ENCODE measurements at regions not wholly inside any gene's neighbourhood (a gene's known extent, or its start where the extent isn't known, plus 50 kb on each side); places are given as distances from the start of the nearest gene placed in this dataset.

DNA sequence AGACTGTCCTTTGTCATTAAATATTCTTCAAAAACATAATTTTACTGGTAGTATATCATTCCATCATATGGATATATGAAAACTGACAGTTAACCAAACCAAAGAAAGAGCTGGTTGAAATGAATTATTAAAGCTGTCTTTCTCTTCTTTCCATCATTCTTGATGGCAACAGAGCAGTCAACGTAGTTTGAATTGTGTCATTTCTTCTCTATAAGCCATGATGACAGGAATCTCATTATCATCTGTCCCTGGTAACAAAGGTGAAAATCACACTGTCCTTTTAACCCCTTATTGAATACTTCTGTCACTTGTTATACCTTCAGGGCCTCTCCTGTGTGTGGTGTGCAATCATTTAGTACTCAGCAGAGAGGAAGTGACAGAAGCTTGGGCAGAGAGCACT is 197.0 kb upstream of the SLITRK2 start:
- no peaks in the 10 kb centered on the region for H3K9me3 ChIP-seq (ENCODE audit: control insufficient read depth in 2 of 3, insufficient read depth in 1 of 3, low read length in 3 of 3)
- no peaks in the 10 kb centered on the region for H3K4me1 ChIP-seq (ENCODE audit: control insufficient read depth in 2 of 3, insufficient read depth in 2 of 3, low read depth in 1 of 3, low read length in 3 of 3)
- DNase-seq (no peak), FAIRE-seq (no peak)
- no peaks in the 10 kb centered on the region for H3K27me3 ChIP-seq (ENCODE audit: control insufficient read depth, insufficient read depth, low read length)
- no peak overlapping the region for H3K4me3 ChIP-seq (ENCODE audit: low read length in 3 of 3)
- H3K9ac ChIP-seq (ENCODE audit: low read length in 3 of 3), result no peak overlapping the region
- intact Hi-C loops (cut with DNase I), result no loop called here
- TF ChIP-seq, protein P1, sequence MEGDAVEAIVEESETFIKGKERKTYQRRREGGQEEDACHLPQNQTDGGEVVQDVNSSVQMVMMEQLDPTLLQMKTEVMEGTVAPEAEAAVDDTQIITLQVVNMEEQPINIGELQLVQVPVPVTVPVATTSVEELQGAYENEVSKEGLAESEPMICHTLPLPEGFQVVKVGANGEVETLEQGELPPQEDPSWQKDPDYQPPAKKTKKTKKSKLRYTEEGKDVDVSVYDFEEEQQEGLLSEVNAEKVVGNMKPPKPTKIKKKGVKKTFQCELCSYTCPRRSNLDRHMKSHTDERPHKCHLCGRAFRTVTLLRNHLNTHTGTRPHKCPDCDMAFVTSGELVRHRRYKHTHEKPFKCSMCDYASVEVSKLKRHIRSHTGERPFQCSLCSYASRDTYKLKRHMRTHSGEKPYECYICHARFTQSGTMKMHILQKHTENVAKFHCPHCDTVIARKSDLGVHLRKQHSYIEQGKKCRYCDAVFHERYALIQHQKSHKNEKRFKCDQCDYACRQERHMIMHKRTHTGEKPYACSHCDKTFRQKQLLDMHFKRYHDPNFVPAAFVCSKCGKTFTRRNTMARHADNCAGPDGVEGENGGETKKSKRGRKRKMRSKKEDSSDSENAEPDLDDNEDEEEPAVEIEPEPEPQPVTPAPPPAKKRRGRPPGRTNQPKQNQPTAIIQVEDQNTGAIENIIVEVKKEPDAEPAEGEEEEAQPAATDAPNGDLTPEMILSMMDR (IDR thresholded peaks at IDR 0.05; ENCODE audit: borderline replicate concordance, extremely low read depth, insufficient read depth), result no peak
- no peaks in the 10 kb centered on the region for H3K36me3 ChIP-seq (ENCODE audit: control insufficient read depth in 2 of 3, insufficient read depth in 3 of 3, low read length in 3 of 3)
- no peak overlapping the region for H3K27ac ChIP-seq (ENCODE audit: low read depth in 2 of 2, low read length in 2 of 2)

DNA sequence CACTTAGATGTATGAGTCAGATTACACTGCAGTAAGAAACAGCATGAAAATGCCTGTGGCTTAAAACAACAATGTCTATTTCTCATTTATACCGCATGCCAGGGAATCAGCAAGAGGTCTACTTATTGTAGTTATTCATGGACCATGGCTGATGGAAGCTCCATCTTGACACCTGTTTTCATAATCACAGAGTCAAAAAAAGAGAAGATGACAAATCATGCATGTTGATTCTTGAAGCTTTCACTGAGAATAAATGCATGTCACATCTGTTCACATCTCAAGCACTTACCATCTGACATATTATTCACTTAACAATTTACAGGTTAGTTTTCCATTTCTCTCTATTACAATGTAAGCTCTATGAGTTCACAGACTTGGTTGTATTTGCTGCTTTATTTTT is 194.2 kb upstream of the SLITRK2 start:
- FAIRE-seq, result no peak
- no peak overlapping the region for H3K9ac ChIP-seq (ENCODE audit: low read length in 3 of 3)
- DNase-seq, result no peak
- TF ChIP-seq, protein P1 (IDR thresholded peaks at IDR 0.05; ENCODE audit: borderline replicate concordance, extremely low read depth, insufficient read depth), result no peak
- H3K4me3 ChIP-seq (ENCODE audit: low read length in 3 of 3), result no peak overlapping the region
- no peak overlapping the region for H3K27ac ChIP-seq (ENCODE audit: low read depth in 2 of 2, low read length in 2 of 2)
- intact Hi-C loops (cut with DNase I), result no loop called here
- H3K36me3 ChIP-seq (ENCODE audit: control insufficient read depth in 2 of 3, insufficient read depth in 3 of 3, low read length in 3 of 3), result no peaks in the 10 kb centered on the region
- no peaks in the 10 kb centered on the region for H3K4me1 ChIP-seq (ENCODE audit: control insufficient read depth in 2 of 3, insufficient read depth in 2 of 3, low read depth in 1 of 3, low read length in 3 of 3)
- H3K27me3 ChIP-seq (ENCODE audit: control insufficient read depth, insufficient read depth, low read length), result no peaks in the 10 kb centered on the region
- no peaks in the 10 kb centered on the region for H3K9me3 ChIP-seq (ENCODE audit: control insufficient read depth in 2 of 3, insufficient read depth in 1 of 3, low read length in 3 of 3)

DNA sequence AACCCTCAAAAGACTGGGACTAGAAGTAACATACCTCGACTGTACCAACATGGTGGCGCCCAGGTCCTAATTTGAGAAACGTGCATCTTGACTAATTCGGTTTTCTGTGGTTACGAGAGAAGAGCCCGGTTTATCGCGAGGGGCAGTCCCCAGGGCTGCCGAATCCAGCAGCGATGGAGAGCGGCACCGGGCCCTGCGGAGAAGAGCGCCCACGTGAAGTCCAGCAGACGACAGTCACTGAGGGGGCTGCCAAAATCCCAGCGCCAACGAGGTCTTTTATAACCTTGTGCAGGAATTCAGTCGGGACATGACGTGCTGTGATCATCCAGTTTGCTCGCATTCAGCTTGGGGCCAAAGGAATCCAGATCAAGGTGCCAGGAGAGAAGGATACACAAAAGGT is 187.5 kb upstream of the SLITRK2 start:
- FAIRE-seq, result no peak
- TF ChIP-seq, protein P1 (IDR thresholded peaks at IDR 0.05; ENCODE audit: borderline replicate concordance, extremely low read depth, insufficient read depth), result no peak
- Histone ChIP-seq H3K36me3 (ENCODE audit: control insufficient read depth in 2 of 3, insufficient read depth in 3 of 3, low read length in 3 of 3) (no peaks in the 10 kb centered on the region), H3K27me3 (ENCODE audit: control insufficient read depth, insufficient read depth, low read length) (no peaks in the 10 kb centered on the region), H3K4me3 (ENCODE audit: low read length in 3 of 3) (no peak overlapping the region), H3K4me1 (ENCODE audit: control insufficient read depth in 2 of 3, insufficient read depth in 2 of 3, low read depth in 1 of 3, low read length in 3 of 3) (no peaks in the 10 kb centered on the region), H3K9me3 (ENCODE audit: control insufficient read depth in 2 of 3, insufficient read depth in 1 of 3, low read length in 3 of 3) (no peaks in the 10 kb centered on the region), H3K27ac (ENCODE audit: low read depth in 2 of 2, low read length in 2 of 2) (no peak overlapping the region), H3K9ac (ENCODE audit: low read length in 3 of 3) (no peak overlapping the region)
- intact Hi-C loops (cut with DNase I), result no loop called here
- DNase-seq, result no peak

DNA sequence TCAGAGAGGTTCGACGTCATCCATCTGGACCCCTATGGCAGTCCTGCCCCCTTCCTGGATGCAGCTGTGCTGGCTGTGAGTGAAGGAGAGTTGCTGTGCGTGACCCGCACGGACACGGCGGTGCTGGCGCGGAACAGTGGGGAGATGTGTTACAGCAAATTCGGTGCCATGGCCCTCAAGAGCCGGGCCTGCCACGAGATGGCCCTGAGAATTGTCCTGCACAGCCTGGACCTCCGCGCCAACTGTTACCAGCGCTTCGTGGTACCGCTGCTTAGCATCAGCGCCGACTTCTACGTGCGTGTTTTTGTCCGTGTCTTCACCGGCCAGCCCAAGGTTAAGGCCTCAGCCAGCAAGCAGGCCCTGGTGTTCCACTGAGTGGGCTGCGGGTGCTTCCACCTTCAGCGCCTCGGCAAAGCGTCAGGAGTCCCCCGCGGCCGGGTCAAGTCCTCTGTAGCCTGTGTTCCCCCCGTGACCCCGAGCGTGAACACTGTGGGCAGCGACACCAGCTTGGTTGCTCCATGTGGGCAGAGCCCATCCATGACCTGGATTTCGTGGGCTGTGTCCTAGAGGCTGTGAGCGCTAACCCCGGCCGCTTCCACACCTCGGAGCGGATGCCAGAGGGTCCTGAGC is 186.7 kb upstream of the SLITRK2 start:
- Histone ChIP-seq H3K9me3 (ENCODE audit: control insufficient read depth in 2 of 3, insufficient read depth in 1 of 3, low read length in 3 of 3) (no peaks in the 10 kb centered on the region), H3K4me3 (ENCODE audit: low read length in 3 of 3) (no peak overlapping the region), H3K9ac (ENCODE audit: low read length in 3 of 3) (no peak overlapping the region), H3K36me3 (ENCODE audit: control insufficient read depth in 2 of 3, insufficient read depth in 3 of 3, low read length in 3 of 3) (no peaks in the 10 kb centered on the region), H3K27me3 (ENCODE audit: control insufficient read depth, insufficient read depth, low read length) (no peaks in the 10 kb centered on the region), H3K4me1 (ENCODE audit: control insufficient read depth in 2 of 3, insufficient read depth in 2 of 3, low read depth in 1 of 3, low read length in 3 of 3) (no peaks in the 10 kb centered on the region), H3K27ac (ENCODE audit: low read depth in 2 of 2, low read length in 2 of 2) (no peak overlapping the region)
- FAIRE-seq (no peak), DNase-seq (no peak)
- TF ChIP-seq, protein P1 (IDR thresholded peaks at IDR 0.05; ENCODE audit: borderline replicate concordance, extremely low read depth, insufficient read depth), result no peak
- intact Hi-C loops (cut with DNase I), result no loop called here
